HG03354 (cell line): ENCODE measurements at regions not wholly inside any gene's neighbourhood (a gene's known extent, or its start where the extent isn't known, plus 50 kb on each side); places are given as distances from the start of the nearest gene placed in this dataset.

ENCODE experiments used
- ATAC-seq: cut with Tn5 transposase; IDR thresholded peaks from one replicate; pipeline ENCODE4 v1.9.1; 2021; ENCODE audit warnings: mild to moderate bottlenecking; ENCODE audit not compliant: unreplicated experiment, poor library complexity, severe bottlenecking

DNA sequence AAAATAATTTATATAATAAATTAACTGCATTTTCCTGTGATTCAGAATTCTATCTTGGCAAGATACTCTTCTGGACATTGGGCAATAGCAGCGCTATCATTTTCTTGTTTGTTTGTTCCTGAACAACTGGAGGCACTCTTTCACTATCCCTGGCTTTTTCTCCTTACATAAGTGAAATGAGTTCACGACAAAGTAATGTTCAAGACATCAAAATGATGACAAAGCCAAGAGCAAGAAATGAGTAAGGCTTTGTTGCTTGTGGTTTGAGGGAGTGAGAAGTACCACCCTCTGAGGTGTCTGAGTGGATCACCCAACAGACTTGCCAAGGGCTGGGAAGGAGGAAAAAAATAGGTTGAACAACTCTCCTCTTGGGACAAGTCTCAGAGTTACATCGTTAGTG, 466.6 kb upstream of the JAG1 start:
- no peak for ATAC-seq

DNA sequence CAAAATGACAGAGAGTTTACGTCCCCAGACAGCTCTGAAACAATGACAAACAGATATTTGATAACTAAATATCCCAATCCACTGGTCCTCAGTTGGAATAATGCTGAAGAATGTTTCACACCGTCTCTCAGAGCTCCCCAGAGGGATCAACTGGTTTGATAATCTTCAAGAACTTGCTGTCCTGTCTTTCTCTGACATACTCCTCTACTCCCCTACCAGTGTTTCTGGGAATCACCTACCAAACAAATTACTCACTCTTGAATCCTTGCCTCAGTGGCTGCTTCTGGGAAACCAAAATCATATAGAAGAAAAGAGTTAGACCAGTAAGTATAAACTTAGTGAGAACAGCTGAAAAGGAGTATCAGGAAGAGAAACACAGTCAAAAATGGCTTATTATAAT, 469.7 kb upstream of the JAG1 start:
- ATAC-seq = no peak

DNA sequence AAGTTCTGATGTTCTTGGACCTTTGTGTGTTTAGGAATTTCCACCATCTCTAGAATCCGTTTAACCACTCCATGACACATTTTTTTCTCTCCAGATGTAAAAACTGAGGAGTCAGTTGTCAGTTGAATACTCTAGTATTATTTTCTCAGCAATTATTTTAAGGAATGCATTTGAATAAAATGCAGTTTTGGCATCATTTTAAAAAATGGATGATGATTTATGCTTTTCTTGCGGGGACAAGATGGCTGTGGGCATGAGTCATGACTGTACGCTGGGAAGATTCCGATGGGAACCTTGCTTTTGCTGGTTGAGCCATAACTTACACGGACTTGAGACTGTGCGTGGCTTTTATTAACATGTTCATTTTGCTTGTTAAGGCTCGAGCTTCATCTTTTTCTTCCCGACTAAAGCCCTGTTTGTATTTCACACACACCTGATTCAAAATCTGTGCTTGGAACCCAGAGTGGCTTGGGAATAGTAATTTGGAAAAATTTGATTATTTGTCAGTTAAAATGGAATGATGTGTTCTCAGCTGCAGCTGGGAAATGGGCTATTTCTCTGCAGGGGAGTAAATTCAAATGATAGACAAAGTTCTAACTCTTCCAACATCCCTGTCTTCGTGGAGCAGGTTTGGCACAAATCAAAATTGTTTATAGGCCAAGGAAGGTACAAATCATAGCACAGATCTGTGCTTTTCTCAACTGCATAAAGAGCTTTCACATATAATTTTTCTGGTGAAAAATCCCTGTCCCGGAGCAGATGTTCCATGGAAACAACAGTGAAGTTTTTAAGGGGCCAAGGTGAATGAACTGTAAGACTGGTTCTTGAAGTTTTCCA, 470.5 kb upstream of the JAG1 start:
- no peak for ATAC-seq

DNA sequence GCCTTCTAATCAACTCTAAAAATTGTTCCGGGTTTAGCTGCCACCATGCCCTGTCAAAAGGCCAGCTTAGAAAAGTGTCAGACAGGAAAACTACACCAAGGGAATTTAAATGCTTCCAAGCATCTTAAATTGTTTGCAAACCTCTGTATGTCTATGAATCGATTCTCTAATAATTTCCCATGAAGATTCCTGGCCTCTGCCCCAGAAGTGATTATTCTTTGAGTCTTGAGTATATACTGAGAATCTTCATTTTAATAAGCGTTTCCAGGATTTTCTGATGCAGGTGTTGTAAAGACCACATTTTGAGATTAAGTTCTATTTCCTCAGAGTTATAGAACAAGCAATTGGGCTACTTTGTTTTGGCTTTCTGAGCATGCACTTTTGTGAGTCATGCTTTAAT, 471.8 kb upstream of the JAG1 start:
- no peak for ATAC-seq

GRCh38 chr20:11153819-11154218, 480.0 kb upstream of the JAG1 start:
- ATAC-seq = no peak

DNA sequence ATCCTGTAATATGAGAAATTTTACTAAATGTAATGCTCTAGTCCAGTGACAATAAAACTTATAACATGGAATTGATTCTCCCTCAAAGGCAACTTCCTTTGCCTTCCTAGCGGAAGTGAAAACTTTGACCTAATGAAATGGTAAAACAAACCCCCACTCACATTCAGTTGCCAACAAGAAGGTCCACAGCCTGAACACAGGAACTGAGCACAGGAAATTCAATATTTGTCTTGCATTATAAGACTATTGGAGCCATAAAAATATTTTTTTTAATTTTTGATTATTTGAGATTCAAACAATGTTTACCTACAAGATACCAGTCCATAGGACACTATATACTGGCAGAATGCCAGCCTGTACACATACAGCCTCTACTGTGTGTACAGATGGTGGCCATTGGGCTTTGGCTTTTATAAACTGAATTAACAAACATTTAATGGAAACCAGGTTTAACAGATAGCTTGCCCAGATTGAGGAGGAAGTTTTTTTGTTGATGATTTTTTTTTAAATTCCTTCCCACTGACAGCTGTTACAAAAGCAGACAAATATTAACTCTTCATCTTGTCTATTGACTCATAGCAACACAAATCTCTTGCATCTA, 481.5 kb upstream of the JAG1 start:
- no peak for ATAC-seq

DNA sequence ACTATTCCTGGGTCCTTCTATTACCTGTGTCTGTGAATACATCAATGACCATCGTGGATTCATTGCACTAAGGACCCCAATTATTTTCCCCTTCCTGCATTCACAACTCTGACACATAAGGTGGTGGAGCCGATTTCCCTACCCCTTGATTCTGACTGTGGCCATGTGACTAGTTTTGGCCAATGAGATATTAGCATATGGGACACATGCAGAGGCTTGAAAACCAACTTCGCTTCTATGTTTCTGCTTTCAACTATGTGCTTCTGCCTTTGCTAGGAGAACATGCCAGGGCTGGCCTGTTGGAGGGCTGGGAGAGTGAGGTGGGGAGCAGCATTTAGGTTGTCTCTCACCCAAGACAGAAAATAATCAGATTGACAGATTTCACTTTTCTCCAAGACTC, 483.1 kb upstream of the JAG1 start:
- no peak for ATAC-seq

DNA sequence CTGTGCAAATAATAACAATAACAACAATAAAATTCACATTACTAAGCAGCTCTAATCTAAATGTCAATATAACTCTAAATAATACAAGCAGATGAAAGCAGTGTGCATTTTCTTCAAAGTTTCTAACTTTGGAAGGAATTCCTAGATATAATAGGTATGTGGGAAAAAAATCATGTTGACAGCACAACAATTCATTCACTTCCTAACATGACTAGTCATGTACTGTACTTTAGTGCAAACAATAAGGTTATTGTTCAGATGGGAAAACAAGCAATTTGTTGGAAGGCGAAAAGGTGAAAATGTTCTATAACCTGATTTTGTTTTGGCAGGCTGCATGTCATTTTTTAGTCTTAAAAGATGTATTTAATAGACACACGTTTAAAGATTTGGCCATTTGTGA, 484.3 kb upstream of the JAG1 start:
- ATAC-seq = no peak

GRCh38 chr20:11158589-11158988, 484.8 kb upstream of the JAG1 start:
- no peak for ATAC-seq

GRCh38 chr20:11159728-11160127, 485.9 kb upstream of the JAG1 start:
- ATAC-seq = no peak

DNA sequence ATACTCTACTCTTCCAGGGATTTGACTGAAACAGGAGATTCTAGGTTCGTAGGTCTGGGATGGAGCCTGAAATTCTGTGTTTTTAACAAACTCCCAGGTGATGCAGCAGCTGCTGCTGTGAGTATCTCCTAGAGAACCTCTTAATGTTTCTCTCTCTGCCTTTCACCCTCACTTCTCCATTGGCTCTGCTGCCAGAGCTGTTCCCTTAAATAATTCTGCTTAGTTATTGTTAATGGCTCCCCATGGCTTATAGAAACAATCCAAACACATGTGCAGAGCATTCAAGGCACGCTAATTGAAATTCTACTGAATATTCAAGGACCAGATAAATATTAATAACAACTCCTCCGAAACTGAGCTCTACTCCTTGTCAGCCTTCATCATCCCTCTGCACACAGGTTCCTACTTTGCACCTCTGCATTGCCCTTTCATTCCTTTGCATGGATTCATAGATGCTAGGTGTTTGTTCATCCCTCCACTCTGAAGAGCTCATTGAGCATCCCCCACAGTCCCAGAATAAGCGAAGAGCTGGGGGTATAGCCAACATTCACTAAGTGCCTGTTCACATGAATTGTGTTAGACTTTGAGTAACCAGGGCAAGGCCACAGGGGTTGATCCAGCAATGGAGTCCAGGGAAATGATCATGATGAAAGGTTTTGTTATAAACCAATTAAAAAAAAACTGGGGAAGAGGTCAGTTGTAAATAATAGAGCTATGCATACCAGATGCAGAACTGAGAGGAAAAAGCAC, 488.4 kb upstream of the JAG1 start:
- ATAC-seq = no peak

- ATAC-seq = no peak
Measured at GRCh38 chr20:11165789-11166188, 492.0 kb upstream of the JAG1 start.

- ATAC-seq = no peak
Measured at GRCh38 chr20:11166712-11167111, 492.9 kb upstream of the JAG1 start.

DNA sequence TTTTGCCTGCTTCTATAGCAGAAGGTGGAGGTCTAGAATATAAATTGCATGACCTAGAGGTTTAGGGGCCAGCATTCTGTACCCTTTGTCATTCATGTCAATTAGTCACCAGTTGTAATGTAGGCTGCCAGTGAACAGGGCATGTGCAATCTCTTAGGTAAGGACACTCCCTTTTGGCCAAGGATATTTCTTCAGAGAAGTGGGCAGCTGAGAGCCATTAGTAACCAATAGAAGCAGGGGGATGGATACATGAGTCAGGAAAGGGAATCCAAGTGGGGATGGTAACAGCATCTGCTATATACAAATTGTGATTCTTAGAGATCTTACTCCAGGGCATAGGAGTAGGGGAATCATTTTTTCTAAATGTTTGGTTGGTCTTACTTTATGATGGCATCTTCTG, 494.2 kb upstream of the JAG1 start:
- ATAC-seq = no peak

- no peak for ATAC-seq
Measured at GRCh38 chr20:11170025-11170424, 496.2 kb upstream of the JAG1 start.

DNA sequence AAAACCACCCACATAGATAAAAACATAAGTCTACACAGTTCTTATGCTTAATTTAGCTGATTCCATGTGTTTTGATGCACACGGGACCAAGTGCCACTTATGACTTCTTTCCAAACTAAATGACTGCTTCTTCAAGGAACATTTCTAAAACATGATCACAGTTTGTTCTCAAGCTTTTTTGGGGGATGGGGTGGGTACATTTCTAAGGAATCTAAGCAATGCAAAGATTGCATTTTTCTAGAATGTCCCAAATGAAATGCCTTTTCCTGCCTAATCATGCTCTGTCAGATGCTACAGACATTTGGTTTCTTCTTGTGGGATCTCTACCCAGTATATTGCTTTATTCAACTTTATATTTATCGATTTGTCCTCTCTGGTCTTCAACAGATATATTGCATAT, 496.8 kb upstream of the JAG1 start:
- ATAC-seq = no peak

- ATAC-seq = no peak
Measured at GRCh38 chr20:11172881-11173280, 499.1 kb upstream of the JAG1 start.

DNA sequence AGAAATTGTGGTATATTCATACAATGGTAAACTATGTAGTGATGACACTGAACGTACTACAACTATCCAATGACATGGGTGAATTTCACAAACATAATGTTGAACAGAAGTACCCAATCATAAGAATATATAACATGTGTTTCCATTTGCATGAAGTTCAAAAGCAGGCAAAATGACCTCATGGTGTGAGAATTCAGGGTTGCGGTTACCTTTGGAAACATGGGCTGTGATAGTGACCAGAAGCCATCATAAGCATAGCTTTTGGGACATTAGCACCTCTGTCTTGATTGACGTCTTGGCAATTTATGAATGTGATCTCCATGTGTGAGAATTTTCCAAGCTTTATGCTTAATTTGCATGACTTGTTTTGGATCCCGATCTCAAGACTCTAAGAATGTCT, 500.1 kb upstream of the JAG1 start:
- no peak for ATAC-seq

DNA sequence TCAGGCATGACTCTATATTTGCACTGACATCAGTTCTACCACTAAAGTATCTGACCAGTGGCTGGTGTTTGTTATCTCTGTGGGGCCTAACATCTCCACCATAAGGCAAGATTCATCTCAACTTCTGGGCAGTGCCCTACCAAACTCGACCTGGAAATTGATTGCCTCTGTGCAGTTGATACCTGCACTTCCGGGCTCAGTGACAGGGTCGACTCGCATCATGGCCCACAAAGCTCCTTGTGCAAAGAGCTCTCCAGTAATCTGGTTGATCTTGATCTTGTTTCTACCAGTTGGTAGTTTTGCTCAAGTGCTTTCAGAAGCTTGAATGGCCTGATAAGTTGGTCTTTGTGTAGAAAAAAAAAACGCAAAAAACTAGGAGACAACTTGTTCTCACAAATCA, 501.1 kb upstream of the JAG1 start:
- ATAC-seq = no peak

- ATAC-seq = no peak
Measured at GRCh38 chr20:11176431-11176830, 502.6 kb upstream of the JAG1 start.
